ENCODE measurements at regions not wholly inside any gene's neighbourhood (a gene's known extent, or its start where the extent isn't known, plus 50 kb on each side); places are given as distances from the start of the nearest gene placed in this dataset.

DNA sequence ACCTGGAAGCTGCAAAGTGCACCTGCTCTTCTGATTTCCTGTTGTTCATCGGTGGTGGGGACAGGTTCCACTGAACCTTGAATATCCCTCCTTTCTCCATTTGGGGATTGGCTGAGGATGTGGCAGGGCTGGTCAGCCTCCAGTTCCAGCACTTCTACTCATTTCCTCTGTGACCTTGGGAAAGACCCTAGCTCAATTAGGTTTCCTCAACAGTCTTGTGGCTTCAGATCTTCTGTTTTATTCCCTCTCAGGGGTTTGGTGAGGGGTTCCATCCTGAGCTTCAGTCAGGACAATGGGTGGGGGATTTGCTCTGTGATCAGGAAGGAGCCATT is 317.1 kb upstream of the PROX1 start:
- TF ChIP-seq, protein P1, sequence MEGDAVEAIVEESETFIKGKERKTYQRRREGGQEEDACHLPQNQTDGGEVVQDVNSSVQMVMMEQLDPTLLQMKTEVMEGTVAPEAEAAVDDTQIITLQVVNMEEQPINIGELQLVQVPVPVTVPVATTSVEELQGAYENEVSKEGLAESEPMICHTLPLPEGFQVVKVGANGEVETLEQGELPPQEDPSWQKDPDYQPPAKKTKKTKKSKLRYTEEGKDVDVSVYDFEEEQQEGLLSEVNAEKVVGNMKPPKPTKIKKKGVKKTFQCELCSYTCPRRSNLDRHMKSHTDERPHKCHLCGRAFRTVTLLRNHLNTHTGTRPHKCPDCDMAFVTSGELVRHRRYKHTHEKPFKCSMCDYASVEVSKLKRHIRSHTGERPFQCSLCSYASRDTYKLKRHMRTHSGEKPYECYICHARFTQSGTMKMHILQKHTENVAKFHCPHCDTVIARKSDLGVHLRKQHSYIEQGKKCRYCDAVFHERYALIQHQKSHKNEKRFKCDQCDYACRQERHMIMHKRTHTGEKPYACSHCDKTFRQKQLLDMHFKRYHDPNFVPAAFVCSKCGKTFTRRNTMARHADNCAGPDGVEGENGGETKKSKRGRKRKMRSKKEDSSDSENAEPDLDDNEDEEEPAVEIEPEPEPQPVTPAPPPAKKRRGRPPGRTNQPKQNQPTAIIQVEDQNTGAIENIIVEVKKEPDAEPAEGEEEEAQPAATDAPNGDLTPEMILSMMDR (IDR thresholded peaks at IDR 0.05; ENCODE audit: low read depth, low read length, poor library complexity, severe bottlenecking): no peak
- no peak for TF ChIP-seq EZH2phosphoT487 (IDR thresholded peaks at IDR 0.05; ENCODE audit: borderline replicate concordance, low read length)
